ENCODE measurements at regions not wholly inside any gene's neighbourhood (a gene's known extent, or its start where the extent isn't known, plus 50 kb on each side); places are given as distances from the start of the nearest gene placed in this dataset.

DNA sequence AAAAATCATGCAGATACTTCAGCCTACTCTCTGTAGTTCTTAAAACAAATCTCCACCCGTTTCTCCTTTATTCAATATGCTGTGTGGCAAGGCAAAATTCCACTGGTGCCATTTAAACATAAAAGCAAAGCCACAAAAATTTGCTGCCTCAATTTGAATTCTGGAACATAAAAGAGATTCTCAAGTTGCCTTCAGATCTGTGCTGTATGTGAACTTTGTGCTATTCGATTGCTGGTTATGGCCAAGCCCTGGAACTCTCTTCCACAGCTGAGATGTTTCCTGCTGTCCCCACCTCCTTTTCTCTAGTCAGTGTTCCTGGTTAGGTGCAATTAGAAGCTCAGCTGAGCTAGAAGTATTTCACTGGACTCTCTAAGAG lies 395.3 kb upstream of the BTBD3 start (continued):
- TF ChIP-seq ASH2L (IDR thresholded peaks at IDR 0.05; ENCODE audit: low read length), result no peak
- TF ChIP-seq MAFK (IDR thresholded peaks at IDR 0.05; ENCODE audit: low read depth, low read length), result no peak

Data from H1 (cell line).